ENCODE measurements at regions not wholly inside any gene's neighbourhood (a gene's known extent, or its start where the extent isn't known, plus 50 kb on each side); places are given as distances from the start of the nearest gene placed in this dataset.

DNA sequence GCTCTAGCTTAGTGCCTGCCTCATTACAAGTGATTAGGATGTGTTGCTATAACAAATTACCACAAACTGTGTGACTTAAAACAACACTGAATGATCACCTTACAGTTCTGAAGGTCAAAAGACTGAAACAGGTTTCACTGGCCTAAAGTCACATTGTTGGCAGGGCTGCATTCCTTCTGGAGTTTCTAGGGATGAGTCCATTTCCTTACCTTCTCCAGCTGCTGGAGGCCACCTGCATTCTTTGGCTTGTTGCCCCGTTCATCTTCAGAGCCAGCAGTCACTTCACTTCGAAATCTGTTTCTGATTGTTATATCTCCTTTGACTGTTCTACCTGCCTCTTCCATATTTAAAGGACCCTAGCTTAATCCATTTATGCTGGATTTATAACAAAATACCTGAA, 69.4 kb upstream of the MTPN start:
- Histone ChIP-seq H4K20me1 (ENCODE audit: insufficient read depth, low read length) (no peaks in the 10 kb centered on the region), H2AFZ (replicated peaks; ENCODE audit: low read length, poor library complexity) (no peak overlapping the region), H2BK120ac (ENCODE audit: low read depth, low read length) (no peak overlapping the region), H3K9me1 (ENCODE audit: insufficient read depth, low read length) (no peaks in the 10 kb centered on the region), H2BK20ac (ENCODE audit: low read depth, low read length) (no peak overlapping the region), H3K4ac (ENCODE audit: low read depth, low read length) (no peak overlapping the region), H2AK9ac (replicated peaks; ENCODE audit: low read depth, low read length, poor library complexity) (no peak overlapping the region), H3K36me3 (ENCODE audit: control insufficient read depth, insufficient read depth, low read length) (no peaks in the 10 kb centered on the region), H3K27me3 (ENCODE audit: control insufficient read depth, insufficient read depth, low read length) (no peaks in the 10 kb centered on the region), H3K4me2 (ENCODE audit: low read depth, low read length) (no peak overlapping the region), H3K56ac (ENCODE audit: extremely low read depth, insufficient read depth, low read length) (no peak overlapping the region), H3K4me1 (ENCODE audit: control insufficient read depth, insufficient read depth, low read length) (no peaks in the 10 kb centered on the region), H4K91ac (ENCODE audit: insufficient read depth, low read depth, low read length) (no peak overlapping the region), H4K5ac (ENCODE audit: low read depth, low read length) (no peak overlapping the region), H3K27ac (ENCODE audit: insufficient read depth, low read length) (no peak overlapping the region), H2BK15ac (ENCODE audit: low read depth, low read length) (no peak overlapping the region), H3K18ac (ENCODE audit: low read depth, low read length) (no peak overlapping the region), H3K4me3 (ENCODE audit: insufficient read depth, low read depth, low read length) (no peak overlapping the region), H3K23ac (ENCODE audit: low read depth, low read length) (no peak overlapping the region), H3K14ac (replicated peaks; ENCODE audit: low read depth, low read length) (no peak overlapping the region), H3K79me1 (ENCODE audit: low read depth in 1 of 2, low read length in 2 of 2) (no peaks in the 10 kb centered on the region), H3K9ac (ENCODE audit: low read depth, low read length) (no peak overlapping the region), H2BK5ac (ENCODE audit: low read depth, low read length, poor library complexity, severe bottlenecking) (no peak overlapping the region), H3K9me3 (ENCODE audit: control insufficient read depth, insufficient read depth, low read length) (no peaks in the 10 kb centered on the region; the same call in 1 of the 2 replicates), H2AK5ac (ENCODE audit: low read depth, low read length) (no peak overlapping the region), H4K8ac (ENCODE audit: low read depth in 2 of 2, low read length in 2 of 2) (no peak overlapping the region)
- no peak for DNase-seq
- no peak for ATAC-seq (ENCODE audit: low read depth)
- in situ Hi-C loops (cut with MboI; ENCODE audit: low sequenced_read_pairs) (no loop called here), dilution Hi-C loops (cut with HindIII; ENCODE audit: low sequenced_read_pairs, unreplicated experiment) (no loop called here), intact Hi-C loops (cut with micrococcal nuclease) (loop anchor here (5.0 kb wide), 1 partner anchor 49 kb away; no protein-coding TSS in a partner anchor)
- no TSS peak for BruUV-seq (replicated peaks)
- 8% methylated on average over 2 of the region's 2 CpGs; no CpG with 5 or more reads in 1 of the 2 experiments for WGBS, 2 experiments (ENCODE audit: extremely low coverage in 2 of 2, insufficient read length in 1 of 2)
- TF ChIP-seq BHLHE40 (IDR thresholded peaks at IDR 0.05; ENCODE audit: low read depth, low read length) (no peak), RCOR1 (IDR thresholded peaks at IDR 0.05; ENCODE audit: insufficient replicate concordance, low read length) (no peak), MAZ (IDR thresholded peaks at IDR 0.05; ENCODE audit: borderline replicate concordance, low read depth, low read length) (no peak), RFX5 (IDR thresholded peaks at IDR 0.05; ENCODE audit: low read depth, low read length) (no peak), POLR2A (IDR thresholded peaks at IDR 0.05; ENCODE audit: low read depth, low read length) (no peak), CEBPB (IDR thresholded peaks at IDR 0.05; ENCODE audit: low read depth, low read length) (no peak), MAFK (IDR thresholded peaks at IDR 0.05; ENCODE audit: low read depth, low read length) (no peak), FOS (IDR thresholded peaks at IDR 0.05; ENCODE audit: low read depth, low read length) (no peak), MXI1 (IDR thresholded peaks at IDR 0.05; ENCODE audit: borderline replicate concordance, low read depth, low read length) (no peak), CHD1 (IDR thresholded peaks at IDR 0.05; ENCODE audit: low read depth, low read length) (no peak), NFE2L2 (IDR thresholded peaks at IDR 0.05; ENCODE audit: low read depth, low read length) (no peak), SMC3 (IDR thresholded peaks at IDR 0.05; ENCODE audit: low read depth, low read length) (no peak), RAD21 (IDR thresholded peaks at IDR 0.05; ENCODE audit: low read length) (no peak)
- TF ChIP-seq, protein P1, sequence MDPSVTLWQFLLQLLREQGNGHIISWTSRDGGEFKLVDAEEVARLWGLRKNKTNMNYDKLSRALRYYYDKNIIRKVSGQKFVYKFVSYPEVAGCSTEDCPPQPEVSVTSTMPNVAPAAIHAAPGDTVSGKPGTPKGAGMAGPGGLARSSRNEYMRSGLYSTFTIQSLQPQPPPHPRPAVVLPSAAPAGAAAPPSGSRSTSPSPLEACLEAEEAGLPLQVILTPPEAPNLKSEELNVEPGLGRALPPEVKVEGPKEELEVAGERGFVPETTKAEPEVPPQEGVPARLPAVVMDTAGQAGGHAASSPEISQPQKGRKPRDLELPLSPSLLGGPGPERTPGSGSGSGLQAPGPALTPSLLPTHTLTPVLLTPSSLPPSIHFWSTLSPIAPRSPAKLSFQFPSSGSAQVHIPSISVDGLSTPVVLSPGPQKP (IDR thresholded peaks at IDR 0.05; ENCODE audit: borderline replicate concordance, low read depth, low read length): no peak
- TF ChIP-seq, protein P2, sequence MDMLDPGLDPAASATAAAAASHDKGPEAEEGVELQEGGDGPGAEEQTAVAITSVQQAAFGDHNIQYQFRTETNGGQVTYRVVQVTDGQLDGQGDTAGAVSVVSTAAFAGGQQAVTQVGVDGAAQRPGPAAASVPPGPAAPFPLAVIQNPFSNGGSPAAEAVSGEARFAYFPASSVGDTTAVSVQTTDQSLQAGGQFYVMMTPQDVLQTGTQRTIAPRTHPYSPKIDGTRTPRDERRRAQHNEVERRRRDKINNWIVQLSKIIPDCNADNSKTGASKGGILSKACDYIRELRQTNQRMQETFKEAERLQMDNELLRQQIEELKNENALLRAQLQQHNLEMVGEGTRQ (IDR thresholded peaks at IDR 0.05; ENCODE audit: low read depth, low read length): no peak
- TF ChIP-seq, protein P3, sequence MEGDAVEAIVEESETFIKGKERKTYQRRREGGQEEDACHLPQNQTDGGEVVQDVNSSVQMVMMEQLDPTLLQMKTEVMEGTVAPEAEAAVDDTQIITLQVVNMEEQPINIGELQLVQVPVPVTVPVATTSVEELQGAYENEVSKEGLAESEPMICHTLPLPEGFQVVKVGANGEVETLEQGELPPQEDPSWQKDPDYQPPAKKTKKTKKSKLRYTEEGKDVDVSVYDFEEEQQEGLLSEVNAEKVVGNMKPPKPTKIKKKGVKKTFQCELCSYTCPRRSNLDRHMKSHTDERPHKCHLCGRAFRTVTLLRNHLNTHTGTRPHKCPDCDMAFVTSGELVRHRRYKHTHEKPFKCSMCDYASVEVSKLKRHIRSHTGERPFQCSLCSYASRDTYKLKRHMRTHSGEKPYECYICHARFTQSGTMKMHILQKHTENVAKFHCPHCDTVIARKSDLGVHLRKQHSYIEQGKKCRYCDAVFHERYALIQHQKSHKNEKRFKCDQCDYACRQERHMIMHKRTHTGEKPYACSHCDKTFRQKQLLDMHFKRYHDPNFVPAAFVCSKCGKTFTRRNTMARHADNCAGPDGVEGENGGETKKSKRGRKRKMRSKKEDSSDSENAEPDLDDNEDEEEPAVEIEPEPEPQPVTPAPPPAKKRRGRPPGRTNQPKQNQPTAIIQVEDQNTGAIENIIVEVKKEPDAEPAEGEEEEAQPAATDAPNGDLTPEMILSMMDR (conservative IDR thresholded peaks at IDR 0.05; ENCODE audit: low read depth, low read length): no peak
- CTCF ChIA-PET: no interaction called here
- POLR2A ChIA-PET (ENCODE audit: unreplicated experiment): no interaction called here
